ENCODE measurements at regions not wholly inside any gene's neighbourhood (a gene's known extent, or its start where the extent isn't known, plus 50 kb on each side); places are given as distances from the start of the nearest gene placed in this dataset.

GRCh38 chr6:95784869-95785268 is 207.5 kb downstream of the MANEA start:
- no peak for ATAC-seq
- no peaks in the 10 kb centered on the region for H3K36me3 ChIP-seq (ENCODE audit: insufficient read depth)
- no peaks in the 10 kb centered on the region for H3K27me3 Mint-ChIP-seq (ENCODE audit: insufficient read depth, low read depth, poor library complexity)

More at GRCh38 chr6:95784869-95785268, 207.5 kb downstream of the MANEA start:
- Mint-ChIP-seq H3K27ac (no peak overlapping the region), H3K4me1 (no peaks in the 10 kb centered on the region), H3K36me3 (ENCODE audit: low read depth) (no peaks in the 10 kb centered on the region), H3K4me3 (no peak overlapping the region), H3K9me3 (no peaks in the 10 kb centered on the region)
- Histone ChIP-seq H3K4me2 (no peak overlapping the region), H3K27me3 (ENCODE audit: insufficient read depth) (no peaks in the 10 kb centered on the region), H2AFZ (no peak overlapping the region), H3K79me2 (replicated peaks; ENCODE audit: insufficient read depth) (no peaks in the 10 kb centered on the region), H3F3A (replicated peaks; ENCODE audit: low read depth) (no peaks in the 10 kb centered on the region), H3K27ac (ENCODE audit: low read depth) (no peak overlapping the region), H4K20me1 (replicated peaks; ENCODE audit: insufficient read depth) (no peaks in the 10 kb centered on the region), H3K9me2 (ENCODE audit: insufficient read depth) (no peaks in the 10 kb centered on the region), H3K4me3 (no peak overlapping the region), H3K4me1 (ENCODE audit: insufficient read depth) (no peaks in the 10 kb centered on the region)
- TF ChIP-seq CTCF (conservative IDR thresholded peaks at IDR 0.05; ENCODE audit: low read depth in 2 of 2) (no peak), ZNF462 (CRISPR knock-in tag; IDR thresholded peaks at IDR 0.05) (no peak), ZNF331 (CRISPR knock-in tag; IDR thresholded peaks at IDR 0.05; ENCODE audit: low read depth) (no peak), EZH2phosphoT487 (IDR thresholded peaks at IDR 0.05; ENCODE audit: unreplicated experiment) (no peak), JUNB (IDR thresholded peaks at IDR 0.05; ENCODE audit: unreplicated experiment) (no peak), ZNF114 (CRISPR knock-in tag; IDR thresholded peaks at IDR 0.05) (no peak)
- TF ChIP-seq, protein P1, sequence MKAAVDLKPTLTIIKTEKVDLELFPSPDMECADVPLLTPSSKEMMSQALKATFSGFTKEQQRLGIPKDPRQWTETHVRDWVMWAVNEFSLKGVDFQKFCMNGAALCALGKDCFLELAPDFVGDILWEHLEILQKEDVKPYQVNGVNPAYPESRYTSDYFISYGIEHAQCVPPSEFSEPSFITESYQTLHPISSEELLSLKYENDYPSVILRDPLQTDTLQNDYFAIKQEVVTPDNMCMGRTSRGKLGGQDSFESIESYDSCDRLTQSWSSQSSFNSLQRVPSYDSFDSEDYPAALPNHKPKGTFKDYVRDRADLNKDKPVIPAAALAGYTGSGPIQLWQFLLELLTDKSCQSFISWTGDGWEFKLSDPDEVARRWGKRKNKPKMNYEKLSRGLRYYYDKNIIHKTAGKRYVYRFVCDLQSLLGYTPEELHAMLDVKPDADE (IDR thresholded peaks at IDR 0.05) = no peak
- TF ChIP-seq, protein P2, sequence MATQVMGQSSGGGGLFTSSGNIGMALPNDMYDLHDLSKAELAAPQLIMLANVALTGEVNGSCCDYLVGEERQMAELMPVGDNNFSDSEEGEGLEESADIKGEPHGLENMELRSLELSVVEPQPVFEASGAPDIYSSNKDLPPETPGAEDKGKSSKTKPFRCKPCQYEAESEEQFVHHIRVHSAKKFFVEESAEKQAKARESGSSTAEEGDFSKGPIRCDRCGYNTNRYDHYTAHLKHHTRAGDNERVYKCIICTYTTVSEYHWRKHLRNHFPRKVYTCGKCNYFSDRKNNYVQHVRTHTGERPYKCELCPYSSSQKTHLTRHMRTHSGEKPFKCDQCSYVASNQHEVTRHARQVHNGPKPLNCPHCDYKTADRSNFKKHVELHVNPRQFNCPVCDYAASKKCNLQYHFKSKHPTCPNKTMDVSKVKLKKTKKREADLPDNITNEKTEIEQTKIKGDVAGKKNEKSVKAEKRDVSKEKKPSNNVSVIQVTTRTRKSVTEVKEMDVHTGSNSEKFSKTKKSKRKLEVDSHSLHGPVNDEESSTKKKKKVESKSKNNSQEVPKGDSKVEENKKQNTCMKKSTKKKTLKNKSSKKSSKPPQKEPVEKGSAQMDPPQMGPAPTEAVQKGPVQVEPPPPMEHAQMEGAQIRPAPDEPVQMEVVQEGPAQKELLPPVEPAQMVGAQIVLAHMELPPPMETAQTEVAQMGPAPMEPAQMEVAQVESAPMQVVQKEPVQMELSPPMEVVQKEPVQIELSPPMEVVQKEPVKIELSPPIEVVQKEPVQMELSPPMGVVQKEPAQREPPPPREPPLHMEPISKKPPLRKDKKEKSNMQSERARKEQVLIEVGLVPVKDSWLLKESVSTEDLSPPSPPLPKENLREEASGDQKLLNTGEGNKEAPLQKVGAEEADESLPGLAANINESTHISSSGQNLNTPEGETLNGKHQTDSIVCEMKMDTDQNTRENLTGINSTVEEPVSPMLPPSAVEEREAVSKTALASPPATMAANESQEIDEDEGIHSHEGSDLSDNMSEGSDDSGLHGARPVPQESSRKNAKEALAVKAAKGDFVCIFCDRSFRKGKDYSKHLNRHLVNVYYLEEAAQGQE (IDR thresholded peaks at IDR 0.05; ENCODE audit: unreplicated experiment) = no peak
- DNase-seq (ENCODE audit: low spot score) = no peak
